GM12878 (cell line): ENCODE measurements at regions not wholly inside any gene's neighbourhood (a gene's known extent, or its start where the extent isn't known, plus 50 kb on each side); places are given as distances from the start of the nearest gene placed in this dataset.

ENCODE experiments used
- ATAC-seq: fragments of 200-7000 bp; cut with Tn5 transposase; 3 replicates; pipeline ENCODE4 v1.9.1; 2020; ENCODE audit warnings: mild to moderate bottlenecking, moderate library complexity
- BruUV-seq: library from RNA; stranded (reverse); fragments of 400-500 nt; replicated peaks from 2 replicates; lab custom pipeline; 2021; lab: Mats Ljungman, UMichigan
- CTCF ChIA-PET: fragments of 300-600 bp; sonication (Branson Sonifier 250); formaldehyde crosslinking; extraction: SDS; loops from one replicate; lab custom pipeline; 2021; ENCODE audit warnings: inconsistent platforms; lab: Yijun Ruan, JAX
- POLR2A ChIA-PET: fragments of 350-600 bp; formaldehyde crosslinking; extraction: SDS; loops from one replicate; lab custom pipeline; 2021; ENCODE audit warnings: inconsistent platforms; lab: Charles Lee
- RAD21 ChIA-PET: fragments of 300-600 bp; sonication (Branson Sonifier 250); formaldehyde crosslinking; loops from one replicate; lab custom pipeline; 2023; ENCODE audit warnings: antibody characterized with exemption; ENCODE audit not compliant: unreplicated experiment; lab: Charles Lee
- SMC1A ChIA-PET: fragments of 300-600 bp; sonication (Branson Sonifier 250); formaldehyde crosslinking; loops from one replicate; lab custom pipeline; 2023; ENCODE audit not compliant: unreplicated experiment, uncharacterized antibody; lab: Charles Lee
- DNase-seq: peaks from one replicate; pipeline ENCODE4 v3.0.0-alpha.2; 2011; ENCODE audit warnings: low read depth, low spot score
- FAIRE-seq: peaks from 3 replicates; lab custom pipeline; 2011; peaks lifted over from hg19 to GRCh38; lab: Jason Lieb, UNC
- H2AFZ ChIP-seq: 2 replicates; pipeline ENCODE4 v1.6.0; 2011; ENCODE audit warnings: low read depth, low read length, control low read depth; ENCODE audit not compliant: control insufficient read depth
- H3K27ac ChIP-seq: 2 replicates; pipeline ENCODE4 v1.5.1; 2011; ENCODE audit warnings: control low read depth; ENCODE audit not compliant: control insufficient read depth, insufficient read depth
- H3K27me3 ChIP-seq, 2 experiments: replicated peaks in 1 of 2; 2 replicates each; pipeline versions ENCODE4 v1.6.0 to v1.6.1; 2011; ENCODE audit warnings: low read length in 1 of 2; ENCODE audit not compliant: control insufficient read depth in 2 of 2, insufficient read depth in 2 of 2
- H3K36me3 ChIP-seq, 2 experiments: 2 replicates each; pipeline ENCODE4 v1.5.1; 2011; ENCODE audit warnings: low read length in 1 of 2; ENCODE audit not compliant: control insufficient read depth in 2 of 2, insufficient read depth in 2 of 2
- H3K4me1 ChIP-seq: 2 replicates; pipeline ENCODE4 v1.6.1; 2011; ENCODE audit warnings: mild to moderate bottlenecking, low read length, moderate library complexity, mixed read lengths; ENCODE audit not compliant: control insufficient read depth, insufficient read depth
- H3K4me2 ChIP-seq: 2 replicates; pipeline ENCODE4 v1.6.0; 2011; ENCODE audit warnings: control low read depth; ENCODE audit not compliant: control insufficient read depth, insufficient read depth
- H3K4me3 ChIP-seq: fragments of 200-600 bp; sonication (generic); 2 replicates; pipeline ENCODE4 v1.5.1; 2016
- H3K79me2 ChIP-seq: 2 replicates; pipeline ENCODE4 v1.6.0; 2011; ENCODE audit warnings: low read length; ENCODE audit not compliant: control insufficient read depth, insufficient read depth
- H3K9ac ChIP-seq: 2 replicates; pipeline ENCODE4 v1.8.0; 2011; ENCODE audit warnings: low read length, control low read depth, mixed read lengths; ENCODE audit not compliant: control insufficient read depth, insufficient read depth
- H3K9me3 ChIP-seq: replicated peaks from 3 replicates; pipeline ENCODE4 v1.5.1; 2011; ENCODE audit warnings: mild to moderate bottlenecking, low read length; ENCODE audit not compliant: control insufficient read depth, insufficient read depth
- H4K20me1 ChIP-seq: 2 replicates; pipeline ENCODE4 v1.6.0; 2011; ENCODE audit not compliant: control insufficient read depth, insufficient read depth
- IKZF1 ChIP-seq: fragments of 450-650 bp; conservative IDR thresholded peaks from 2 replicates; pipeline ENCODE4 v1.6.1; 2017; ENCODE audit warnings: antibody characterized with exemption, mild to moderate bottlenecking
- KLF5 ChIP-seq: fragments of 450-650 bp; IDR thresholded peaks from 2 replicates; pipeline ENCODE4 v1.6.1; 2014; ENCODE audit warnings: mild to moderate bottlenecking; ENCODE audit not compliant: partially characterized antibody
- MEF2A ChIP-seq: IDR thresholded peaks from 2 replicates; pipeline ENCODE4 v1.6.1; 2011; ENCODE audit warnings: low read depth, mild to moderate bottlenecking, low read length, moderate library complexity; ENCODE audit not compliant: insufficient read depth
- NFIC ChIP-seq: IDR thresholded peaks from 2 replicates; pipeline ENCODE4 v1.6.1; 2012; ENCODE audit warnings: low read depth, mild to moderate bottlenecking, inconsistent platforms, low read length, moderate library complexity
- NFXL1 ChIP-seq: fragments of 450-650 bp; IDR thresholded peaks from 2 replicates; pipeline ENCODE4 v1.6.1; 2017; ENCODE audit warnings: antibody characterized with exemption, mild to moderate bottlenecking, borderline replicate concordance
- NFYA ChIP-seq: IDR thresholded peaks from 2 replicates; pipeline ENCODE4 v1.6.1; 2011; ENCODE audit warnings: low read depth, mild to moderate bottlenecking, low read length, improper control_type of control experiment, borderline replicate concordance
- POLR2AphosphoS5 ChIP-seq: IDR thresholded peaks from 2 replicates; pipeline ENCODE4 v1.6.1; 2011; ENCODE audit warnings: mild to moderate bottlenecking, low read length, inconsistent platforms
- RAD21 ChIP-seq: IDR thresholded peaks from 2 replicates; pipeline ENCODE4 v1.6.1; 2011; ENCODE audit warnings: mild to moderate bottlenecking, low read depth, low read length, moderate library complexity; ENCODE audit not compliant: insufficient read depth
- SIN3A ChIP-seq: IDR thresholded peaks from 2 replicates; pipeline ENCODE4 v1.6.1; 2012; ENCODE audit warnings: low read depth, low read length, improper control_type of control experiment
- STAT3 ChIP-seq: IDR thresholded peaks from 2 replicates; pipeline ENCODE4 v1.6.1; 2011; ENCODE audit warnings: low read depth, low read length, improper control_type of control experiment
- TARDBP ChIP-seq: IDR thresholded peaks from 2 replicates; pipeline ENCODE4 v1.6.1; 2016; ENCODE audit warnings: borderline replicate concordance
- WRNIP1 ChIP-seq: IDR thresholded peaks from 2 replicates; pipeline ENCODE4 v1.6.1; 2011; ENCODE audit warnings: low read depth, low read length, improper control_type of control experiment, borderline replicate concordance
- ZBTB40 ChIP-seq: fragments of 450-650 bp; IDR thresholded peaks from 2 replicates; pipeline ENCODE4 v1.6.1; 2016; ENCODE audit warnings: mild to moderate bottlenecking, moderate library complexity, borderline replicate concordance
- WGBS: methylation state at CpG from one replicate; pipeline ENCODE4 v1.1.6; 2016; ENCODE audit warnings: low lambda C conversion rate; ENCODE audit not compliant: insufficient replicate concordance, insufficient coverage; ENCODE audit errors: missing lambda C conversion rate; 5-methylcytosine and 5-hydroxymethylcytosine counted together
- in situ Hi-C: fragments of 300-500 bp; cut with MboI; formaldehyde crosslinking; loops from 9 replicates; pipeline ENCODE4 v1.14.3; 2018; ENCODE audit warnings: mixed read lengths
- intact Hi-C: fragments of 100-400 bp; cut with micrococcal nuclease; formaldehyde crosslinking; loops from one replicate; pipeline ENCODE4 v1.14.2; 2022; ENCODE audit not compliant: unreplicated experiment
- TF ChIP-seq, protein P1 (sequence below): fragments of 450-650 bp; formaldehyde crosslinking; IDR thresholded peaks from 2 replicates; pipeline ENCODE4 v1.4.0; 2020; ENCODE audit warnings: mild to moderate bottlenecking, moderate library complexity

DNA sequence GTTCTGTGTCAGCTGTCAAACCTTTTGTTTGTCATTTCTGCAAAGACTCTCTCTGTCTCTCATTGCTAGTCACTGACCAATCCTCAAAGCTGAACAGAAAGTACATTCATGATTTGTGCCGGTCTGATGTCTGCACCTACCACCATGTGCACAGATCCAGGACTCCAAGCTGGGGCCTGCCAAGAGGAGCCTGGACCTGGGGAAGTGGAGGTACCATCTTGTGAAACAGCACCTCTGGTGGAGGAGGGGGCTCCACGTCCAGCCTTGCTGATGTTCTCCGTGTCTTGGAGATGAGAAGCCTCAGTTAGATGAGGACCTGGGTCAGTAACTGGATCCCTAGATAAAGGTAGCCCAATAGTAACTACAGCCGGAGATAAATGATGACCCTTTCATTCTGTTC, 98.9 kb downstream of the TENT4A start:
- no TSS peak for BruUV-seq
- RAD21 ChIA-PET = no interaction called here
- SMC1A ChIA-PET = no interaction called here
- POLR2A ChIA-PET = no interaction called here
- Histone ChIP-seq H3K4me3 (no peak overlapping the region), H3K27ac (no peak overlapping the region), H3K4me1 (no peaks in the 10 kb centered on the region), H3K9ac (no peak overlapping the region), H3K27me3 (peaks cover 1 to 4% of the 10 kb centered on the region in 2 experiments; a peak in 1 of 4 replicates), H4K20me1 (no peaks in the 10 kb centered on the region), H3K79me2 (no peaks in the 10 kb centered on the region), H3K9me3 (no peaks in the 10 kb centered on the region), H2AFZ (no peak overlapping the region), H3K4me2 (no peak overlapping the region), H3K36me3 (no peaks in the 10 kb centered on the region)
- FAIRE-seq (no peak), ATAC-seq (no peak), DNase-seq (no peak)
- CTCF ChIA-PET = interaction anchor here (0.7 kb wide), 1 partner anchor 37 kb away, joined by 3 read pairs; no protein-coding TSS in a partner anchor
- WGBS = 13% methylated on average over 4 of the region's 4 CpGs
- in situ Hi-C loops = no loop called here
- intact Hi-C loops = no loop called here
- TF ChIP-seq RAD21 (no peak), MEF2A (no peak), IKZF1 (no peak), ZBTB40 (no peak), SIN3A (no peak), TARDBP (no peak), NFXL1 (no peak), NFYA (no peak), STAT3 (no peak), KLF5 (no peak), NFIC (no peak), WRNIP1 (no peak), POLR2AphosphoS5 (no peak)
- TF ChIP-seq, protein P1, sequence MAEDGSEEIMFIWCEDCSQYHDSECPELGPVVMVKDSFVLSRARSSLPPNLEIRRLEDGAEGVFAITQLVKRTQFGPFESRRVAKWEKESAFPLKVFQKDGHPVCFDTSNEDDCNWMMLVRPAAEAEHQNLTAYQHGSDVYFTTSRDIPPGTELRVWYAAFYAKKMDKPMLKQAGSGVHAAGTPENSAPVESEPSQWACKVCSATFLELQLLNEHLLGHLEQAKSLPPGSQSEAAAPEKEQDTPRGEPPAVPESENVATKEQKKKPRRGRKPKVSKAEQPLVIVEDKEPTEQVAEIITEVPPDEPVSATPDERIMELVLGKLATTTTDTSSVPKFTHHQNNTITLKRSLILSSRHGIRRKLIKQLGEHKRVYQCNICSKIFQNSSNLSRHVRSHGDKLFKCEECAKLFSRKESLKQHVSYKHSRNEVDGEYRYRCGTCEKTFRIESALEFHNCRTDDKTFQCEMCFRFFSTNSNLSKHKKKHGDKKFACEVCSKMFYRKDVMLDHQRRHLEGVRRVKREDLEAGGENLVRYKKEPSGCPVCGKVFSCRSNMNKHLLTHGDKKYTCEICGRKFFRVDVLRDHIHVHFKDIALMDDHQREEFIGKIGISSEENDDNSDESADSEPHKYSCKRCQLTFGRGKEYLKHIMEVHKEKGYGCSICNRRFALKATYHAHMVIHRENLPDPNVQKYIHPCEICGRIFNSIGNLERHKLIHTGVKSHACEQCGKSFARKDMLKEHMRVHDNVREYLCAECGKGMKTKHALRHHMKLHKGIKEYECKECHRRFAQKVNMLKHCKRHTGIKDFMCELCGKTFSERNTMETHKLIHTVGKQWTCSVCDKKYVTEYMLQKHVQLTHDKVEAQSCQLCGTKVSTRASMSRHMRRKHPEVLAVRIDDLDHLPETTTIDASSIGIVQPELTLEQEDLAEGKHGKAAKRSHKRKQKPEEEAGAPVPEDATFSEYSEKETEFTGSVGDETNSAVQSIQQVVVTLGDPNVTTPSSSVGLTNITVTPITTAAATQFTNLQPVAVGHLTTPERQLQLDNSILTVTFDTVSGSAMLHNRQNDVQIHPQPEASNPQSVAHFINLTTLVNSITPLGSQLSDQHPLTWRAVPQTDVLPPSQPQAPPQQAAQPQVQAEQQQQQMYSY (CRISPR knock-in tag) = no peak
